Activated CD8-positive, alpha-beta T cell treated with anti-CD3 and anti-CD28 coated beads, Interleukin-2, amount 10 ng/mL, durations not matched to agents 7 days and 5 days (primary cell): ENCODE measurements at regions not wholly inside any gene's neighbourhood (a gene's known extent, or its start where the extent isn't known, plus 50 kb on each side); places are given as distances from the start of the nearest gene placed in this dataset.
"Not testable (repeated sequence)": the region's sequence is repeated elsewhere in the genome, so short reads cannot be mapped to it uniquely, and the experiment has no call there.

Experiments
- ATAC-seq: fragments of 150-1000 bp; cut with Tn5 transposase; one replicate; pipeline ENCODE4 v1.10.0; 2021; ENCODE audit warnings: moderate library complexity
- CTCF ChIA-PET: fragments of 350-600 bp; sonication (Branson Sonifier 250); formaldehyde crosslinking; loops from one replicate; lab custom pipeline; 2021; ENCODE audit warnings: antibody characterized with exemption; lab: Charles Lee
- POLR2A ChIA-PET: fragments of 350-600 bp; sonication (Branson Sonifier 250); formaldehyde crosslinking; loops from one replicate; lab custom pipeline; 2021; ENCODE audit warnings: antibody characterized with exemption; lab: Charles Lee
- DNase-seq: peaks from one replicate; pipeline ENCODE4 v3.0.0-alpha.2; 2020
- H3K27ac Mint-ChIP-seq: one replicate; pipeline ENCODE4 v1.8.0; 2021; ENCODE audit warnings: mild to moderate bottlenecking, mixed read lengths
- H3K27me3 Mint-ChIP-seq: one replicate; pipeline ENCODE4 v1.8.0; 2021; ENCODE audit warnings: low read depth, mixed read lengths
- H3K36me3 Mint-ChIP-seq: one replicate; pipeline ENCODE4 v1.8.0; 2021; ENCODE audit warnings: low read depth, mixed read lengths
- H3K4me1 Mint-ChIP-seq: one replicate; pipeline ENCODE4 v1.8.0; 2021; ENCODE audit warnings: low read depth, mixed read lengths
- H3K4me3 Mint-ChIP-seq: one replicate; pipeline ENCODE4 v1.8.0; 2021; ENCODE audit warnings: mild to moderate bottlenecking, mixed read lengths
- H3K9me3 Mint-ChIP-seq: one replicate; pipeline ENCODE4 v1.8.0; 2022; ENCODE audit warnings: mixed read lengths; ENCODE audit not compliant: insufficient read depth

DNA sequence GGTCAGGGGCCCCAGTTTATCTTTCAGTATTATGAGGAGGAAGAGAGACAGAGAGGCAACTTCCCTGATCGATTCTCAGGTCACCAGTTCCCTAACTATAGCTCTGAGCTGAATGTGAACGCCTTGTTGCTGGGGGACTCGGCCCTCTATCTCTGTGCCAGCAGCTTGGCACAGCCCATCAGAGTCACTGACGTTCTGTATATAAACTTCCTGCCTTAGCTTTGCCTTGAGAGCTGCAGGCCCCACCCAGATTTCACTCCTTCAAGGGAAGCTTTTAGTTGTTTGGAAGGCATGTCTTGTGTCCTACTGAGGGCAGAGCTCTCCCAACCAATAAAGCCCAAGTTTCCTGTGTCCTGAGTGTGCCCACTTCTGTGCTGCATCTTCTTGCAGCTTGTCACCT is 242.5 kb upstream of the PRSS58 start:
- H3K27me3 Mint-ChIP-seq = peaks cover 11% of the 10 kb centered on the region
- DNase-seq (no peak), ATAC-seq (peak; percentile 57)
- no peaks in the 10 kb centered on the region for H3K36me3 Mint-ChIP-seq
- H3K27ac Mint-ChIP-seq = peak overlapping the region; percentile 67
- H3K4me1 Mint-ChIP-seq = peaks cover 31% of the 10 kb centered on the region
- ChIA-PET CTCF (interaction anchor here (0.9 to 8.0 kb wide), 13 partner anchors 10 to 85 kb away, joined by 3 to 86 read pairs (median 7); no protein-coding TSS in a partner anchor), POLR2A (no interaction called here)
- H3K9me3 Mint-ChIP-seq = no peaks in the 10 kb centered on the region
- peak overlapping the region; percentile 22 for H3K4me3 Mint-ChIP-seq

DNA sequence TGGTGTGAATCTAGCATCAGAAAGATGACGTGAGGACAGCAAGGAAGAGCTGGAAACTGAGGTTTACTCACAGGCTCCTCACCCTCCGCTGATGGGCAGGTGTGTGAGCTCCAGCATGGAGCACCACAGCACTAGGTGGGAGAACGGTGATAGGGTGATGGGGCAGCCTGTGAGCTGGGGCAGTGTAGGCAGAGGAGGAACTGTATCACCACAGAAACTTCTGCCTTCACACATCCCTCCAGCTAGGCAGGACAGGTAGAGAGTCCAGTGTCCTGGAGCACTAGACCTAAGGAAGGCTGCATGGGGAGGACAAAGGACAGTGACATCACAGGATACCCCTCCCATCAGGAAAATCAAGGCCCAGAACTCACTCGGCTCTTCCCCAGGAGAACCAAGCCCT is 241.8 kb upstream of the PRSS58 start:
- Mint-ChIP-seq H3K4me3 (peak overlapping the region; percentile 39), H3K4me1 (peaks cover 31% of the 10 kb centered on the region), H3K27me3 (peaks cover 5% of the 10 kb centered on the region), H3K36me3 (no peaks in the 10 kb centered on the region), H3K9me3 (no peaks in the 10 kb centered on the region), H3K27ac (peak overlapping the region; percentile 67)
- CTCF ChIA-PET = interaction anchor here (1.2 to 8.0 kb wide), 9 partner anchors 11 to 65 kb away, joined by 3 to 86 read pairs (median 10); no protein-coding TSS in a partner anchor
- ATAC-seq = peak; percentile 35
- DNase-seq = no peak
- POLR2A ChIA-PET = no interaction called here

DNA sequence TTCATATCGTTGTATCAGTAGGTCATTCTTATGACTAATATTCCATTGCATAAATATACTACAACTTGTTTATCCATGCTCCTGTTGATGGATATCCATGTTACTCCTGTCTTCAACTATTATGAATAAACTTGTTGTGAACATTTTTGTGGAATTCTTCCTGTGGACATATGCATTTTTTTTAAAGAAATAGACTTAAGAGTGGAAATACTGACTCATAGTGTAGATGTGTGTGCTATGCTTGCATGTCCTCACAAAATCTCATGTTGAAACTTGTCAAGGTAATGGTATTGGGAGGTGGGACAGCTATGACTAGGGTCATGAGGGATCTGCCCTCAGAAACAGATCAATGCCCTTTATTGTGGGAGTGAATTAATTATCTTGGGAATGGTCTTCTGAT is 240.5 kb upstream of the PRSS58 start:
- Mint-ChIP-seq H3K36me3 (no peaks in the 10 kb centered on the region), H3K9me3 (no peaks in the 10 kb centered on the region), H3K4me3 (no peak overlapping the region), H3K27ac (no peak overlapping the region), H3K4me1 (peaks cover 31% of the 10 kb centered on the region), H3K27me3 (peaks cover 3% of the 10 kb centered on the region)
- ATAC-seq (no peak), DNase-seq (no peak)
- ChIA-PET POLR2A (no interaction called here), CTCF (interaction anchor here (0.6 to 8.0 kb wide), 13 partner anchors 14 to 505 kb away, joined by 3 to 86 read pairs (median 7); no protein-coding TSS in a partner anchor)

DNA sequence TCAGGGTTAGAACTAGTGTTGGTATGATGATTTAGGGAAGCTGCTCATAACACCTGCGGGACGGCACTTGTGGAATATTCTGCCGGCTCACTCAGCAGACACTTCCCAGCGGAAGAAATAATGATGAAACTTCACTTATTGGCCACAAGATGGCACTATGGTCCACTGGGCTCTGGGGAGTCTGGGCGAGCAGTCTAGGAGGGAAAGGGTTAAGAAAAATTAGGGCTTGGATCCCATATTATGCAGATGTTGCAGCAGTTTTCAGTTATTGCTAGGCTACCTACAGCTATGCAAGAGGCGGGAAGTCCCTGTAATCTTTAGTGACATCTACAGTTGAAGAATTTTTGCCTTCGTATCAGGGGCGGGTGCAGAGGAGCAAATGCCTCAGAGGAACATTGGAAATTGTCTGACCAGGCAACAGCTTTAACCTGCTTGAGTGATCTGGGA is 238.7 kb upstream of the PRSS58 start:
- no peaks in the 10 kb centered on the region for H3K36me3 Mint-ChIP-seq
- ATAC-seq = peak; percentile 59
- peaks cover 3% of the 10 kb centered on the region for H3K27me3 Mint-ChIP-seq
- peak overlapping the region; percentile 16 for H3K4me3 Mint-ChIP-seq
- DNase-seq = peak; percentile 33
- H3K9me3 Mint-ChIP-seq = no peaks in the 10 kb centered on the region
- H3K4me1 Mint-ChIP-seq = peaks cover 47% of the 10 kb centered on the region
- H3K27ac Mint-ChIP-seq = no peak overlapping the region
- CTCF ChIA-PET = interaction anchor here (0.6 to 8.0 kb wide), 30 partner anchors 9 to 313 kb away, joined by 3 to 86 read pairs (median 5); no protein-coding TSS in a partner anchor
- POLR2A ChIA-PET = interaction anchor here (0.8 kb wide), 1 partner anchor 317 kb away, joined by 4 read pairs; no protein-coding TSS in a partner anchor

DNA sequence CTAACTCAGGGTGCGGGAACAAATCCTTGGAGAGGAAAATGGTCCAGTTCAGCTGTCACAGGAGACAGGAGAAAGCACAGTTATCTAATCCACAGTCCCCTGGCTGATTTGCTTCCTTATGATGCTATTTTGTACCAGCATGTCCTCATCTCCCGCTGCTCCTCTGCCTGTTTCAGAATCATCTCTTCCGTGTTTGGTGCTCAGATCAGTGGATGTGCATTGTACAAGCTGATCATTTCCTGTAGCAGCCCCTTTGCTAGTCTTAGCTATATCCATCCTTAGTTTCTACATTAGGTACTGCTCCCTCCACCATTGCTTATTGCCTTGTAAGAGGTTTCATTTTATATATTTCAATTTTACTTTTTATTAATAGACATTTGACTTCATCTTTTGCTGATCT is 238.0 kb upstream of the PRSS58 start:
- ATAC-seq, H3K9me3 Mint-ChIP-seq, H3K36me3 Mint-ChIP-seq, H3K27me3 Mint-ChIP-seq, H3K4me3 Mint-ChIP-seq, DNase-seq, H3K27ac Mint-ChIP-seq: not testable (repeated sequence)
- H3K4me1 Mint-ChIP-seq = peaks cover 47% of the 10 kb centered on the region
- POLR2A ChIA-PET = interaction anchor here (0.8 kb wide), 1 partner anchor 318 kb away, joined by 4 read pairs; no protein-coding TSS in a partner anchor
- CTCF ChIA-PET = interaction anchor here (0.6 to 8.0 kb wide), 15 partner anchors 10 to 313 kb away, joined by 3 to 86 read pairs (median 5); no protein-coding TSS in a partner anchor

DNA sequence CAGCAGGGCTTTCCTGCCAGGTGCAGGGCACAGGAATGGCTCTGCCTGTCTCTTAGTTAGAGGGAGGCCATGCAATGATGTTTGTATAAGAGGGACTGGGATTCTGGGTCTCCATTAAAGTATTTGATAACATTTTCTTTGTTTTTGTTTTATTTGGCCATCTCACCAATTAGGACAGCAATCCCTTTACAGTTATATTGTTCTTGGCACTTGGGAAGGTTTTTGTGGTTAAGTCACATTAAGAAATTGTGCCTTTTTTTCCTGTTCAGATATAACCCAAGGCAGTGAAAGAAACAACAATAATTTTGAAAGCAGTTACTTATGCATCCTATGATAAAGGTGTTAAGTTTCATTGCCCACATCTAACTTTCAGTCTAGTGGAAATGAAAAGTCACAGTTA is 237.4 kb upstream of the PRSS58 start:
- H3K4me1 Mint-ChIP-seq = peaks cover 41% of the 10 kb centered on the region
- H3K9me3 Mint-ChIP-seq, DNase-seq, POLR2A ChIA-PET, H3K27me3 Mint-ChIP-seq, H3K36me3 Mint-ChIP-seq, H3K27ac Mint-ChIP-seq, ATAC-seq, H3K4me3 Mint-ChIP-seq: not testable (repeated sequence)
- CTCF ChIA-PET = interaction anchor here (1.0 to 8.0 kb wide), 11 partner anchors 10 to 134 kb away, joined by 3 to 86 read pairs (median 9); no protein-coding TSS in a partner anchor

DNA sequence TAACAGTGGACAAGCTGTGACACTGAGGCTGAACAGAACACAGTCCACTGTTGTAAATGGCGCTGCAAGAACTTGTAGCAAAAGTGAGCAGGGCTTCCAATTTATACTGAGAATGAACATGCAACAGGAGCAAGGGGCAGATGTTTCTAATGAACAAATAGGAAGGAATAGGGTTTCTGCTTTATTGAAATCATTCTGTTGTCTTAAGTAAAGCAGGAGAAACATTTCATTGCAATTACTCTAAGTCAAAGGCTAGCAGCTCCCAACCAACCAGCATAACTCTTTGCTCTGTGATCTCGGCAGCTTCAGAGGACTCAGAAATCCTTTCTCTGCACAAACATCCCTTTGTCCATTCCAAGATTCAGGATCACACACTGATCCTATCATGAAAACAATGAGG is 236.2 kb upstream of the PRSS58 start:
- Mint-ChIP-seq H3K4me1 (peaks cover 31% of the 10 kb centered on the region), H3K36me3 (no peaks in the 10 kb centered on the region), H3K4me3 (no peak overlapping the region), H3K27me3 (peaks cover 7% of the 10 kb centered on the region), H3K9me3 (no peaks in the 10 kb centered on the region), H3K27ac (no peak overlapping the region)
- POLR2A ChIA-PET = no interaction called here
- ATAC-seq (no peak), DNase-seq (no peak)
- CTCF ChIA-PET = interaction anchor here (1.1 to 1.5 kb wide), 3 partner anchors 8 to 33 kb away, joined by 3 to 7 read pairs (median 3); no protein-coding TSS in a partner anchor

DNA sequence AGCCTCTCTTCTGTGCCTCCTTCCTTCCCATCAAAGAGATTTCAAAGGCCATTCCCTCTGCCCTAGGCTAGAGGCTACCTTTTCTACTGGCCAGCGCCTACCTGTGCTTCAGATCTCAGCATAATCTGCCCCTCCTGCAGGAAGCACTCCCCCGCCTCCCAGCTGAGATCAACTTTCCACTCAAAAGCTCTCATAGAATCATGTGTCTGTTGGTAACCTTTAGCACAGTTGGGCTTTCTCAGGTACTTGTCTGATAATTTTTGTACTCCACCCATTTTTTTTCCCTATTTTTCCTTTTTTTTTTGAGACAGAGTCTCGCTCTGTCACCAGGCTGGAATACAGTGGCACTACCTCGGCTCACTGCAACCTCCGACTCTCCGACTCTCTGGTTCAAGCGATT is 231.0 kb upstream of the PRSS58 start:
- Mint-ChIP-seq H3K9me3 (no peaks in the 10 kb centered on the region), H3K4me1 (peaks cover 27% of the 10 kb centered on the region), H3K27me3 (peaks cover 4% of the 10 kb centered on the region), H3K36me3 (no peaks in the 10 kb centered on the region), H3K27ac (no peak overlapping the region), H3K4me3 (no peak overlapping the region)
- DNase-seq = no peak
- CTCF ChIA-PET = interaction anchor here (0.6 to 13.7 kb wide), 5 partner anchors 11 to 42 kb away, joined by 3 to 440 read pairs (median 3); no protein-coding TSS in a partner anchor
- POLR2A ChIA-PET = no interaction called here
- no peak for ATAC-seq

DNA sequence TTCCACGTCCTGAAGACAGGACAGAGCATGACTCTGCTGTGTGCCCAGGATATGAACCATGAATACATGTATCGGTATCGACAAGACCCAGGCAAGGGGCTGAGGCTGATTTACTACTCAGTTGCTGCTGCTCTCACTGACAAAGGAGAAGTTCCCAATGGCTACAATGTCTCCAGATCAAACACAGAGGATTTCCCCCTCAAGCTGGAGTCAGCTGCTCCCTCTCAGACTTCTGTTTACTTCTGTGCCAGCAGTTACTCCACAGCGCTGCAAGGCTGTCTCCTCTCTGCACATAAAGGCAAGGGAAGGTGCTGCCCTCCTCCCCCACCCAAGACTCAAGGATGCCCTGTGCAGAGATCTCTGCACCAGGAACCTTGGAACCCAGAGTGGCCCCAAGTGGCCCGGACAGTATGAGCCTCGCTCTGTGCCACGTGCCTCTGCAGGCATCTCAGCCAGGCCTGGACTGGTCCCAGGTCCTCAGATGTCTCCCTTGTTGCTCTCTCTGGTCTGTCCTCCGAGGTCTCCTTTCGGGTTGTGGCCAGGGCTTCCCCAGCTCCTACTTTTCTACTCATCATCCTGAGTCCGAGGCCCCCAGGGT is 230.3 kb upstream of the PRSS58 start:
- DNase-seq (no peak), ATAC-seq (no peak)
- no peak overlapping the region for H3K27ac Mint-ChIP-seq
- no peak overlapping the region for H3K4me3 Mint-ChIP-seq
- no peaks in the 10 kb centered on the region for H3K36me3 Mint-ChIP-seq
- ChIA-PET POLR2A (no interaction called here), CTCF (interaction anchor here (1.4 to 13.7 kb wide), 5 partner anchors 10 to 28 kb away, joined by 3 to 440 read pairs (median 15); no protein-coding TSS in a partner anchor)
- no peaks in the 10 kb centered on the region for H3K9me3 Mint-ChIP-seq
- peaks cover 4% of the 10 kb centered on the region for H3K27me3 Mint-ChIP-seq
- H3K4me1 Mint-ChIP-seq = peaks cover 30% of the 10 kb centered on the region

DNA sequence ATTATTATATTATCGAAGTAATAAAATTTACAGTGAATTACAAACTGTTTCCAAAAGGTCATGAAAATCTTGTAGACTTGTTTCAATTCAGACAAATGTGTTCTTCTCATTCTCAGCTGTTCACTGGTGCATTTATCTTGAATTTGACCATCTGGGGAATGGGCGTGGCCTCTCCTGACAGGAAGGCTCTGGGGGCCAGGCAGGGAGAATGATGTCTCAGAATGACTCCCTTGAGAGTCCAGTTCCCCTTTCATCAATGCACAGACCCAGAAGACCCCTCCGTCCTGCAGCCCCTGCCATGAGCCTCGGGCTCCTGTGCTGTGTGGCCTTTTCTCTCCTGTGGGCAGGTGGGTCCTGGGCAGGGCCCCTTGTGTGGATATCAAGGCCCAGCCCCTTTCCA is 229.7 kb upstream of the PRSS58 start:
- H3K9me3 Mint-ChIP-seq, DNase-seq, H3K36me3 Mint-ChIP-seq, H3K27me3 Mint-ChIP-seq, H3K4me3 Mint-ChIP-seq, H3K27ac Mint-ChIP-seq, ATAC-seq, POLR2A ChIA-PET: not testable (repeated sequence)
- CTCF ChIA-PET = interaction anchor here (2.6 to 13.7 kb wide), 4 partner anchors 10 to 74 kb away, joined by 8 to 440 read pairs (median 50); no protein-coding TSS in a partner anchor
- peaks cover 30% of the 10 kb centered on the region for H3K4me1 Mint-ChIP-seq

DNA sequence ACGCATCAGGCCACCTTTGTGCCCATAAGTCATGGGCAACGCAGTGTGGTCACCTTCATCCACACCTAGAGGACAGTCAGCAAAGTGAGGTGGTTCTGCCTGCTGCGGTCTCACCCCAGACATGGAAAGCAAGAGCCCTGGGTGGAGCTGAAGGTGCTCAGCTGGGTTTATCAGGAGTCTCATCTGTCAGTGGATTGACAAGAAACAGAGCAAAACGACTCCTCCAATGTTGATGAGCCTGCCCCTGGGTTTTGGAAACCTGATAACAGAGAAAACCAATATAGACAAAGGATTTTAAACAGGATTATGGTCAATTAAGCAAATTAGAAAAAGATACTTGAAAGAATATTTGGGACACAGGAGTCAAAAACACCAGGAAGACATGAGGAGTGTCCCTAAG is 229.3 kb upstream of the PRSS58 start:
- no peak for DNase-seq
- Mint-ChIP-seq H3K4me1 (peaks cover 29% of the 10 kb centered on the region), H3K36me3 (no peaks in the 10 kb centered on the region), H3K9me3 (no peaks in the 10 kb centered on the region), H3K27me3 (peaks cover 4% of the 10 kb centered on the region), H3K4me3 (no peak overlapping the region), H3K27ac (no peak overlapping the region)
- CTCF ChIA-PET = interaction anchor here (1.1 to 13.7 kb wide), 6 partner anchors 9 to 74 kb away, joined by 4 to 440 read pairs (median 12); no protein-coding TSS in a partner anchor
- POLR2A ChIA-PET = no interaction called here
- no peak for ATAC-seq
